ENCODE measurements at regions not wholly inside any gene's neighbourhood (a gene's known extent, or its start where the extent isn't known, plus 50 kb on each side); places are given as distances from the start of the nearest gene placed in this dataset.

DNA sequence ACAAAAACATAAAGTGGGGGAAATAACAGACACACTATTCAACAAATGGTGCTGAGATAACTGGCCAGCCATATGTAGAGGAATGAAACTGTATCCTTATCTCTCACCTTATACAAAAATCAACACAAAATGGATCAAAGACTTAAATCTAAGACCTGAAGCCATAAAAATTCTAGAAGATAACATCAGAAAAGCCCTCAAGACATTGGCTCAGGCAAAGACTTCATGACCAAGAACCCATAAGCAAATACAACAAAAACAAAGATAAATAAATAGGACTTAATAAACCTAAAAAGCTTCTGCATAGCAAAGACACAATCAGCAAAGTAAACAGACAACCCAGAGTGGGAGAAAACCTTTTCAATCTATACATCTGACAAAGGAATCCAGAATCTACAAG is 278.9 kb downstream of the PIK3C3 start:
- H3K9ac ChIP-seq (ENCODE audit: extremely low read depth, insufficient read length, low read length), result no peak overlapping the region
- Mint-ChIP-seq H3K27ac (no peak overlapping the region), H3K9me3 (peaks cover 2 to 5% of the 10 kb centered on the region in 2 experiments; a peak in 4 of 5 replicates), H3K36me3 (ENCODE audit: insufficient read depth in 1 of 3, low read depth in 3 of 3) (no peaks in the 10 kb centered on the region), H3K4me1 (peaks cover 5% of the 10 kb centered on the region in 2 experiments), H3K27me3 (ENCODE audit: low read depth) (no peaks in the 10 kb centered on the region), H3K4me3 (no peak overlapping the region)
- no peak overlapping the region for H2BK20ac ChIP-seq (ENCODE audit: low read depth, low read length, poor library complexity, severe bottlenecking)
- H3K4ac ChIP-seq (ENCODE audit: low read depth, low read length), result no peak overlapping the region
- H3K4me2 ChIP-seq (ENCODE audit: insufficient read depth, insufficient read length, low read length), result no peak overlapping the region
- H2BK5ac ChIP-seq (ENCODE audit: insufficient read length, low read length), result no peak overlapping the region
- no peak overlapping the region for H3K23ac ChIP-seq (ENCODE audit: insufficient read length, low read depth, low read length)
- no peak overlapping the region for H3K27ac ChIP-seq (ENCODE audit: insufficient read length, low read depth, low read length)
- no peak overlapping the region for H2AFZ ChIP-seq (ENCODE audit: low read length)
- no peak overlapping the region for H3K56ac ChIP-seq (ENCODE audit: insufficient read length, low read depth, low read length)
- no peak overlapping the region for H3K14ac ChIP-seq (ENCODE audit: insufficient read depth, low read length)
- TF ChIP-seq, protein P1, sequence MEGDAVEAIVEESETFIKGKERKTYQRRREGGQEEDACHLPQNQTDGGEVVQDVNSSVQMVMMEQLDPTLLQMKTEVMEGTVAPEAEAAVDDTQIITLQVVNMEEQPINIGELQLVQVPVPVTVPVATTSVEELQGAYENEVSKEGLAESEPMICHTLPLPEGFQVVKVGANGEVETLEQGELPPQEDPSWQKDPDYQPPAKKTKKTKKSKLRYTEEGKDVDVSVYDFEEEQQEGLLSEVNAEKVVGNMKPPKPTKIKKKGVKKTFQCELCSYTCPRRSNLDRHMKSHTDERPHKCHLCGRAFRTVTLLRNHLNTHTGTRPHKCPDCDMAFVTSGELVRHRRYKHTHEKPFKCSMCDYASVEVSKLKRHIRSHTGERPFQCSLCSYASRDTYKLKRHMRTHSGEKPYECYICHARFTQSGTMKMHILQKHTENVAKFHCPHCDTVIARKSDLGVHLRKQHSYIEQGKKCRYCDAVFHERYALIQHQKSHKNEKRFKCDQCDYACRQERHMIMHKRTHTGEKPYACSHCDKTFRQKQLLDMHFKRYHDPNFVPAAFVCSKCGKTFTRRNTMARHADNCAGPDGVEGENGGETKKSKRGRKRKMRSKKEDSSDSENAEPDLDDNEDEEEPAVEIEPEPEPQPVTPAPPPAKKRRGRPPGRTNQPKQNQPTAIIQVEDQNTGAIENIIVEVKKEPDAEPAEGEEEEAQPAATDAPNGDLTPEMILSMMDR (conservative IDR thresholded peaks at IDR 0.05), result no peak
- DNase-seq, result no peak
- H3T11ph ChIP-seq (ENCODE audit: low read length), result no peak overlapping the region
- no peaks in the 10 kb centered on the region for H3K27me3 ChIP-seq (ENCODE audit: insufficient read depth, low read length)
- H4K5ac ChIP-seq (ENCODE audit: insufficient read length, low read depth, low read length), result no peak overlapping the region
- no peak overlapping the region for H2BK12ac ChIP-seq (ENCODE audit: insufficient read length, low read depth, low read length)
- H2BK15ac ChIP-seq (ENCODE audit: low read depth, low read length), result no peak overlapping the region
- no peak overlapping the region for H3K18ac ChIP-seq (ENCODE audit: insufficient read length, low read depth, low read length)
- H4K8ac ChIP-seq (replicated peaks; ENCODE audit: insufficient read length, low read depth, low read length), result no peak overlapping the region
- H3K79me1 ChIP-seq (ENCODE audit: insufficient read depth, low read depth, low read length, poor library complexity, severe bottlenecking), result no peaks in the 10 kb centered on the region
- H2AK5ac ChIP-seq (ENCODE audit: insufficient read length, low read length), result no peak overlapping the region
- H4K20me1 ChIP-seq (ENCODE audit: control insufficient read depth, insufficient read depth, insufficient read length), result no peaks in the 10 kb centered on the region
- no peak overlapping the region for H2BK120ac ChIP-seq (ENCODE audit: low read depth, low read length, poor library complexity, severe bottlenecking)
- H3K79me2 ChIP-seq (ENCODE audit: insufficient read depth, low read length), result no peaks in the 10 kb centered on the region
- H4K91ac ChIP-seq (ENCODE audit: insufficient read length, low read depth, low read length), result no peak overlapping the region
- H3K4me1 ChIP-seq (ENCODE audit: insufficient read depth, low read length), result 0 out of 2 replicates have a peak, but pooled peaks cover 2% of the 10 kb centered on the region
- no peaks in the 10 kb centered on the region for H3K9me3 ChIP-seq (ENCODE audit: control insufficient read depth, low read depth, low read length)
- H3K23me2 ChIP-seq (ENCODE audit: insufficient read length, low read depth, low read length, poor library complexity, severe bottlenecking), result no peaks in the 10 kb centered on the region
